Liver (tissue), 8 donors: ENCODE measurements at regions not wholly inside any gene's neighbourhood (a gene's known extent, or its start where the extent isn't known, plus 50 kb on each side); places are given as distances from the start of the nearest gene placed in this dataset.

Experiments used
- DNase-seq: peaks from one replicate; pipeline ENCODE4 v3.0.0-alpha.2; 2017; ENCODE audit warnings: low spot score
- H3K27ac ChIP-seq, 2 donors: one replicate each; pipeline ENCODE4 v1.7.0; 2013; ENCODE audit warnings: inconsistent platforms in 2 of 2, low read length in 2 of 2, control low read depth in 1 of 2, low read depth in 1 of 2, mild to moderate bottlenecking in 1 of 2
- H3K27me3 ChIP-seq, 4 donors: one replicate each; pipeline versions ENCODE4 v1.6.1 to v1.7.0; 2013; ENCODE audit warnings: low read length in 3 of 4, inconsistent platforms in 1 of 4, mild to moderate bottlenecking in 1 of 4, moderate library complexity in 1 of 4; ENCODE audit not compliant: control insufficient read depth in 4 of 4, insufficient read depth in 4 of 4
- H3K36me3 ChIP-seq, 4 donors: one replicate each; pipeline versions ENCODE4 v1.6.1 to v1.7.0; 2013; ENCODE audit warnings: low read length in 3 of 4, mild to moderate bottlenecking in 3 of 4, low read depth in 1 of 4, moderate library complexity in 1 of 4; ENCODE audit not compliant: control insufficient read depth in 4 of 4, insufficient read depth in 3 of 4
- H3K4me1 ChIP-seq, 4 donors: one replicate each; pipeline versions ENCODE4 v1.6.1 to v1.7.0; 2013; ENCODE audit warnings: low read length in 3 of 4, mild to moderate bottlenecking in 3 of 4, moderate library complexity in 1 of 4; ENCODE audit not compliant: control insufficient read depth in 4 of 4, insufficient read depth in 4 of 4
- H3K4me3 ChIP-seq, 3 donors: one replicate each; pipeline versions ENCODE4 v1.6.1 to v1.7.0; 2013; ENCODE audit warnings: low read length in 3 of 3, control low read depth in 1 of 3, low read depth in 1 of 3, mild to moderate bottlenecking in 1 of 3
- H3K9ac ChIP-seq, 2 donors: one replicate each; pipeline ENCODE4 v1.7.0; 2013; ENCODE audit warnings: low read length in 2 of 2, mild to moderate bottlenecking in 2 of 2, moderate library complexity in 2 of 2, control low read depth in 1 of 2, low read depth in 1 of 2
- H3K9me3 ChIP-seq, 4 donors: one replicate each; pipeline versions ENCODE4 v1.6.1 to v1.7.0; 2013; ENCODE audit warnings: low read length in 3 of 4; ENCODE audit not compliant: control insufficient read depth in 4 of 4
- EGR1 ChIP-seq, 2 donors: IDR thresholded peaks; 2 replicates each; pipeline ENCODE4 v1.6.1; 2016 to 2018; ENCODE audit warnings: antibody characterized with exemption in 2 of 2, low read depth in 2 of 2
- FOXA1 ChIP-seq: IDR thresholded peaks from 2 replicates; pipeline ENCODE4 v1.6.1; 2016; ENCODE audit warnings: antibody characterized with exemption
- FOXA2 ChIP-seq: IDR thresholded peaks from 2 replicates; pipeline ENCODE4 v1.6.1; 2016; ENCODE audit warnings: antibody characterized with exemption
- GABPA ChIP-seq, 2 donors: IDR thresholded peaks in 1 of 2; conservative IDR thresholded peaks in 1 of 2; 2 replicates each; pipeline ENCODE4 v1.6.1; 2016; ENCODE audit warnings: antibody characterized with exemption in 2 of 2, mild to moderate bottlenecking in 1 of 2, moderate library complexity in 1 of 2
- HNF4A ChIP-seq, 2 donors: conservative IDR thresholded peaks; 2 replicates each; pipeline ENCODE4 v1.6.1; 2016; ENCODE audit warnings: antibody characterized with exemption in 2 of 2, mild to moderate bottlenecking in 2 of 2
- HNF4G ChIP-seq: IDR thresholded peaks from 2 replicates; pipeline ENCODE4 v1.6.1; 2016; ENCODE audit warnings: antibody characterized with exemption
- JUND ChIP-seq, 2 donors: IDR thresholded peaks; 2 replicates each; pipeline ENCODE4 v1.6.1; 2016; ENCODE audit warnings: antibody characterized with exemption in 2 of 2
- NR2F2 ChIP-seq: IDR thresholded peaks from 2 replicates; pipeline ENCODE4 v1.6.1; 2016; ENCODE audit warnings: antibody characterized with exemption
- RAD21 ChIP-seq, 2 donors: IDR thresholded peaks; 2 replicates each; pipeline ENCODE4 v1.6.1; 2016; ENCODE audit warnings: antibody characterized with exemption in 2 of 2, mild to moderate bottlenecking in 2 of 2
- RXRA ChIP-seq, 2 donors: IDR thresholded peaks; 2 replicates each; pipeline ENCODE4 v1.6.1; 2017 to 2018; ENCODE audit warnings: antibody characterized with exemption in 2 of 2, mild to moderate bottlenecking in 1 of 2
- SP1 ChIP-seq: IDR thresholded peaks from 2 replicates; pipeline ENCODE4 v1.6.1; 2018; ENCODE audit warnings: antibody characterized with exemption, mild to moderate bottlenecking
- TAF1 ChIP-seq: conservative IDR thresholded peaks from 2 replicates; pipeline ENCODE4 v1.6.1; 2016; ENCODE audit warnings: antibody characterized with exemption, mild to moderate bottlenecking
- YY1 ChIP-seq: IDR thresholded peaks from 2 replicates; pipeline ENCODE4 v1.6.1; 2016; ENCODE audit warnings: antibody characterized with exemption, mild to moderate bottlenecking
- WGBS: extraction: QIAGEN DNeasy Blood & Tissue Kit; methylation state at CpG from one replicate; pipeline ENCODE4 v1.1.7; 2013; 5-methylcytosine and 5-hydroxymethylcytosine counted together
- TF ChIP-seq, protein P1 (sequence below): IDR thresholded peaks from 2 replicates; pipeline ENCODE4 v1.6.1; 2016; ENCODE audit warnings: antibody characterized with exemption
- TF ChIP-seq, protein P2 (sequence below): IDR thresholded peaks from 2 replicates; pipeline ENCODE4 v1.6.1; 2016; ENCODE audit warnings: antibody characterized with exemption
- TF ChIP-seq, protein P3 (sequence below): IDR thresholded peaks from 2 replicates; pipeline ENCODE4 v1.6.1; 2016; ENCODE audit warnings: antibody characterized with exemption
- TF ChIP-seq, protein P4 (sequence below): fragments of 150-350 bp; IDR thresholded peaks from 2 replicates; pipeline ENCODE4 v1.5.1; 2017; ENCODE audit warnings: improper control_type of control experiment, low read depth, low read length; ENCODE audit not compliant: missing input control
- donor health status: healthy.
- donor health status: healthy.
- donor health status: healthy.
- donor health status: healthy.
- donor health status: healthy.

- no peaks in the 10 kb centered on the region for H3K27me3 ChIP-seq
- no peak for TF ChIP-seq JUND (IDR thresholded peaks at IDR 0.05)
- TF ChIP-seq, protein P1, sequence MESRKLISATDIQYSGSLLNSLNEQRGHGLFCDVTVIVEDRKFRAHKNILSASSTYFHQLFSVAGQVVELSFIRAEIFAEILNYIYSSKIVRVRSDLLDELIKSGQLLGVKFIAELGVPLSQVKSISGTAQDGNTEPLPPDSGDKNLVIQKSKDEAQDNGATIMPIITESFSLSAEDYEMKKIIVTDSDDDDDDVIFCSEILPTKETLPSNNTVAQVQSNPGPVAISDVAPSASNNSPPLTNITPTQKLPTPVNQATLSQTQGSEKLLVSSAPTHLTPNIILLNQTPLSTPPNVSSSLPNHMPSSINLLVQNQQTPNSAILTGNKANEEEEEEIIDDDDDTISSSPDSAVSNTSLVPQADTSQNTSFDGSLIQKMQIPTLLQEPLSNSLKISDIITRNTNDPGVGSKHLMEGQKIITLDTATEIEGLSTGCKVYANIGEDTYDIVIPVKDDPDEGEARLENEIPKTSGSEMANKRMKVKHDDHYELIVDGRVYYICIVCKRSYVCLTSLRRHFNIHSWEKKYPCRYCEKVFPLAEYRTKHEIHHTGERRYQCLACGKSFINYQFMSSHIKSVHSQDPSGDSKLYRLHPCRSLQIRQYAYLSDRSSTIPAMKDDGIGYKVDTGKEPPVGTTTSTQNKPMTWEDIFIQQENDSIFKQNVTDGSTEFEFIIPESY, result no peak
- TF ChIP-seq, protein P2, sequence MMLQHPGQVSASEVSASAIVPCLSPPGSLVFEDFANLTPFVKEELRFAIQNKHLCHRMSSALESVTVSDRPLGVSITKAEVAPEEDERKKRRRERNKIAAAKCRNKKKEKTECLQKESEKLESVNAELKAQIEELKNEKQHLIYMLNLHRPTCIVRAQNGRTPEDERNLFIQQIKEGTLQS, result no peak
- TF ChIP-seq TAF1, result no peak
- TF ChIP-seq YY1, result no peak
- TF ChIP-seq GABPA (IDR thresholded peaks at IDR 0.05 in 1 of 2, conservative IDR thresholded peaks at IDR 0.05 in 1 of 2), result no peak
- no peak for TF ChIP-seq NR2F2
- TF ChIP-seq HNF4A (conservative IDR thresholded peaks at IDR 0.05), result no peak
- no peak for TF ChIP-seq RXRA (IDR thresholded peaks at IDR 0.05)
- TF ChIP-seq FOXA1, result no peak
- no peak for TF ChIP-seq HNF4G
- TF ChIP-seq EGR1 (IDR thresholded peaks at IDR 0.05; ENCODE audit: low read depth in 2 of 2), result no peak
- no peak for TF ChIP-seq FOXA2
- TF ChIP-seq, protein P3, sequence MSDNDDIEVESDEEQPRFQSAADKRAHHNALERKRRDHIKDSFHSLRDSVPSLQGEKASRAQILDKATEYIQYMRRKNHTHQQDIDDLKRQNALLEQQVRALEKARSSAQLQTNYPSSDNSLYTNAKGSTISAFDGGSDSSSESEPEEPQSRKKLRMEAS, result no peak
- DNase-seq, result no peak
- no peak overlapping the region for H3K4me3 ChIP-seq
- H3K27ac ChIP-seq, result no peak overlapping the region
- WGBS, result 90% methylated on average over 5 of the region's 5 CpGs
- H3K9me3 ChIP-seq, result no peaks in the 10 kb centered on the region
- no peaks in the 10 kb centered on the region for H3K4me1 ChIP-seq
- H3K9ac ChIP-seq, result no peak overlapping the region
- H3K36me3 ChIP-seq, result no peaks in the 10 kb centered on the region
Measured at GRCh38 chr4:123676071-123676889, 279.7 kb downstream of the SPRY1 start.

GRCh38 chr4:123676890-123677229 is 280.3 kb downstream of the SPRY1 start:
- Histone ChIP-seq H3K9ac (no peak overlapping the region), H3K36me3 (no peaks in the 10 kb centered on the region), H3K27me3 (no peaks in the 10 kb centered on the region), H3K27ac (no peak overlapping the region), H3K9me3 (no peaks in the 10 kb centered on the region), H3K4me3 (no peak overlapping the region), H3K4me1 (no peaks in the 10 kb centered on the region)
- DNase-seq, result no peak
- TF ChIP-seq, protein P4, sequence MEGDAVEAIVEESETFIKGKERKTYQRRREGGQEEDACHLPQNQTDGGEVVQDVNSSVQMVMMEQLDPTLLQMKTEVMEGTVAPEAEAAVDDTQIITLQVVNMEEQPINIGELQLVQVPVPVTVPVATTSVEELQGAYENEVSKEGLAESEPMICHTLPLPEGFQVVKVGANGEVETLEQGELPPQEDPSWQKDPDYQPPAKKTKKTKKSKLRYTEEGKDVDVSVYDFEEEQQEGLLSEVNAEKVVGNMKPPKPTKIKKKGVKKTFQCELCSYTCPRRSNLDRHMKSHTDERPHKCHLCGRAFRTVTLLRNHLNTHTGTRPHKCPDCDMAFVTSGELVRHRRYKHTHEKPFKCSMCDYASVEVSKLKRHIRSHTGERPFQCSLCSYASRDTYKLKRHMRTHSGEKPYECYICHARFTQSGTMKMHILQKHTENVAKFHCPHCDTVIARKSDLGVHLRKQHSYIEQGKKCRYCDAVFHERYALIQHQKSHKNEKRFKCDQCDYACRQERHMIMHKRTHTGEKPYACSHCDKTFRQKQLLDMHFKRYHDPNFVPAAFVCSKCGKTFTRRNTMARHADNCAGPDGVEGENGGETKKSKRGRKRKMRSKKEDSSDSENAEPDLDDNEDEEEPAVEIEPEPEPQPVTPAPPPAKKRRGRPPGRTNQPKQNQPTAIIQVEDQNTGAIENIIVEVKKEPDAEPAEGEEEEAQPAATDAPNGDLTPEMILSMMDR, result no peak
- TF ChIP-seq, protein P2, result no peak
- TF ChIP-seq YY1 (no peak), HNF4G (no peak), NR2F2 (no peak), HNF4A (conservative IDR thresholded peaks at IDR 0.05) (no peak), FOXA2 (no peak), RAD21 (IDR thresholded peaks at IDR 0.05) (no peak), JUND (IDR thresholded peaks at IDR 0.05) (no peak), FOXA1 (no peak), SP1 (no peak), GABPA (IDR thresholded peaks at IDR 0.05 in 1 of 2, conservative IDR thresholded peaks at IDR 0.05 in 1 of 2) (no peak)
- TF ChIP-seq, protein P1, result no peak
- TF ChIP-seq, protein P3, result no peak
- 82% methylated on average over 7 of the region's 7 CpGs for WGBS
